Activated naive CD4-positive, alpha-beta T cell treated with anti-CD3 and anti-CD28 coated beads, Interleukin-2, amount 10 ng/mL, durations not matched to agents 7 days and 5 days (primary cell): ENCODE measurements at regions not wholly inside any gene's neighbourhood (a gene's known extent, or its start where the extent isn't known, plus 50 kb on each side); places are given as distances from the start of the nearest gene placed in this dataset.

Source experiments
- CTCF ChIA-PET: fragments of 350-600 bp; sonication (Branson Sonifier 250); formaldehyde crosslinking; loops from one replicate; lab custom pipeline; 2021; ENCODE audit warnings: antibody characterized with exemption; lab: Charles Lee
- DNase-seq: peaks from one replicate; pipeline ENCODE4 v3.0.0-alpha.2; 2020
- H3K27ac Mint-ChIP-seq: one replicate; pipeline ENCODE4 v1.8.0; 2021; ENCODE audit warnings: mild to moderate bottlenecking, moderate library complexity, mixed read lengths
- H3K27me3 Mint-ChIP-seq: one replicate; pipeline ENCODE4 v1.8.0; 2021; ENCODE audit warnings: mild to moderate bottlenecking, mixed read lengths
- H3K36me3 Mint-ChIP-seq: one replicate; pipeline ENCODE4 v1.8.0; 2021; ENCODE audit warnings: mixed read lengths
- H3K4me1 Mint-ChIP-seq: one replicate; pipeline ENCODE4 v1.8.0; 2021; ENCODE audit warnings: mixed read lengths
- H3K4me3 Mint-ChIP-seq: one replicate; pipeline ENCODE4 v1.8.0; 2021; ENCODE audit warnings: mild to moderate bottlenecking, moderate library complexity, mixed read lengths
- H3K9me3 Mint-ChIP-seq: one replicate; pipeline ENCODE4 v1.8.0; 2021; ENCODE audit warnings: mixed read lengths

DNA sequence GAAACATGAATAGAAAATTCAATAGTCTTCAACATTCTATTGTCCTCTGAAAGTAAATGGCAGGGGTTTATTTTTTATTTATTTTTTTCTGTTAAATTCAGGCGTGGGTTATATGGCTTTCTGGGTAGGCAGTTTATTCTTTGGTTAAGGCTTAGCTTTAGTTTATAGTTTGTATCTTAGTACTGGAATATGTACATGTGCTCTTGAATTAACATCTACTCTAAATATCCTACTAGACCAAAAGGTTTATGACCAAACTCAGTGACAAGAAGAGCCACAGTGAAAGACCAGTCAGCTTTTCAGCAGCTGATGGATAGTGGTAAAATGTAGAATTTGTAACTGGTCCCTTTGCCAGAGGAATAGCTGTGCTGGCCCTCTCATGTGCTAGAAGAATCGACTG is 62.0 kb upstream of the DAB2 start:
- Mint-ChIP-seq H3K4me1 (no peaks in the 10 kb centered on the region), H3K4me3 (no peak overlapping the region), H3K27ac (no peak overlapping the region), H3K36me3 (no peaks in the 10 kb centered on the region), H3K27me3 (no peaks in the 10 kb centered on the region), H3K9me3 (no peaks in the 10 kb centered on the region)
- DNase-seq, result no peak
- CTCF ChIA-PET, result no interaction called here

DNA sequence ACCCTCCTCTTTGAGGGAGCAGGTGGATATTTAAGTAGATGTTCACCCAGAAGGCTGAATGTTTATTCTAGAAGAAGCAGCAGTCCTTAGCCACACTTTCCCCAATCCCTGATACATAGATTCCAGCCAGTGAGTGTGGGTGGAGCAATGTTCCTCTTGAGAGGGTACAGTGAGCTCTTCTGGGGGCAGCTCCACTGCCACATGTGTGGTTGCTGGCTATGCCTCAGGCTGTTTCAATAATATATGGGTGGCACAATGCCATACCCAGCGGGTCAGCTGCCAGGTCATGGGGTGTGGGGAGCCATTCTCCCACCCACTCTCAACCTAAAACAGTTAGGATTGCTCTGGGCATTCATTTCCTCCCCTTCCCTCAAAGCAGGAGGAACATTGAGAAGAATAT is 61.6 kb upstream of the DAB2 start:
- CTCF ChIA-PET, result no interaction called here
- no peaks in the 10 kb centered on the region for H3K36me3 Mint-ChIP-seq

DNA sequence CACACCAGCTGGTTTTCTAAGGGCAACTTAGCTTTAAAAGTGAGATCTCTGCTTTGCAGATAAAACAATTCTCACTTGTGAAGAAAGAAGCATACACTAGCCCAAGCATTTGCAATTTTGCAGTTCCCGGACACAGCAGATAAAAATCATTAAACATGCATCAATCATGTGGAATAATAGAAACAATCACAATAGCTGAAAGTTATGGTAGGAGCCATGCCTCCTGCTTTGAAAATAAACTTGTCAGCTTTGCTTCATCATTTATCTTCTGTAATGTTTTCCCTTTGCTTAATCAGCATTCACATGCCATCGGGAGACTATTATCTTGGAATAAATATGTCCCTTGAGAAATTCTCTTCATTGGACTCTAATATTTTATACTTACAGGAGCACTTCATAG is 60.3 kb upstream of the DAB2 start:
- DNase-seq, result no peak
- Mint-ChIP-seq H3K27ac (no peak overlapping the region), H3K9me3 (no peaks in the 10 kb centered on the region), H3K4me1 (no peaks in the 10 kb centered on the region), H3K36me3 (no peaks in the 10 kb centered on the region), H3K27me3 (no peaks in the 10 kb centered on the region), H3K4me3 (no peak overlapping the region)
- CTCF ChIA-PET, result no interaction called here

More for the DNA sequence above, 61.6 kb upstream of the DAB2 start:
- Mint-ChIP-seq H3K27me3 (no peaks in the 10 kb centered on the region), H3K4me1 (no peaks in the 10 kb centered on the region), H3K4me3 (no peak overlapping the region), H3K9me3 (no peaks in the 10 kb centered on the region), H3K27ac (no peak overlapping the region)
- no peak for DNase-seq

DNA sequence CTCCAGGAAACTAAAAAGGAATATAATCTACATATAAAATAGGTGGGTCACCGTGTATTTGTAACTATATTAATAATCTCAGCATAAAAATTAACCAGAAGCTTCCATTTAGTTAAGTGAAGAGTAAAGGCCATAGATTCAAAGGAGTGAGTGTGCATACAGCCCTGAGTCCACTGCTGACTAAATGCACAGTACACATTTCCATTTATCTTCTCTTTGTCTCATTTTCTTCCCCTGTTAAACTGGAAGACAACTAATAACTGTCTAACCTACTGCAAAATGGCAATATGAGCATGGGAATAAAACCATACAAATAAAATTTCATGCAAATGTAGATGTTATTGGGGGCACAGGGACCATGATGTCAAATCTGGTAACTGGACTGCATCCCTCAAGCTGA is 59.9 kb upstream of the DAB2 start:
- CTCF ChIA-PET, result no interaction called here
- DNase-seq, result no peak
- no peak overlapping the region for H3K4me3 Mint-ChIP-seq
- no peaks in the 10 kb centered on the region for H3K4me1 Mint-ChIP-seq
- no peaks in the 10 kb centered on the region for H3K9me3 Mint-ChIP-seq
- H3K27ac Mint-ChIP-seq, result no peak overlapping the region
- no peaks in the 10 kb centered on the region for H3K27me3 Mint-ChIP-seq
- no peaks in the 10 kb centered on the region for H3K36me3 Mint-ChIP-seq

DNA sequence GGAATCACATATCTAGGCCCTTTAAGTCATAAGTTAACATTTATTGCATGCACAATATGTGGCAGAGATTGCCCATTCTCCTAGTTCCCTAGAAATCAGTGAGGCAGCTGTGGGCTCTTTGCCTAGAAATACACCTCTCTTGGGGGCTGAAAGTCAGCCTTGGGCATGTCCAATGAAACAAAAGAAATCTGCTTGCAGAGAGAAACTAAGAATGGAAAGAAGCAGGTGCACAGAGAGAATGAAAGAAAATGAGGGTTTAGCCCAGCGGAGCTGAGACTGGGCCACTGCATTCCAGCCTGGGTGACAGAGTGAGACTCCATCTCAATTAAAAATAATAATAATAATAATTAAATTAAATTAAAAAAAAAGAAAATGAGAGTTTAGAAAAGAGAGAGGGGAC is 57.3 kb upstream of the DAB2 start:
- Mint-ChIP-seq H3K27me3 (no peaks in the 10 kb centered on the region), H3K4me3 (no peak overlapping the region), H3K27ac (no peak overlapping the region), H3K36me3 (no peaks in the 10 kb centered on the region), H3K9me3 (no peaks in the 10 kb centered on the region), H3K4me1 (no peaks in the 10 kb centered on the region)
- CTCF ChIA-PET, result no interaction called here
- DNase-seq, result no peak

DNA sequence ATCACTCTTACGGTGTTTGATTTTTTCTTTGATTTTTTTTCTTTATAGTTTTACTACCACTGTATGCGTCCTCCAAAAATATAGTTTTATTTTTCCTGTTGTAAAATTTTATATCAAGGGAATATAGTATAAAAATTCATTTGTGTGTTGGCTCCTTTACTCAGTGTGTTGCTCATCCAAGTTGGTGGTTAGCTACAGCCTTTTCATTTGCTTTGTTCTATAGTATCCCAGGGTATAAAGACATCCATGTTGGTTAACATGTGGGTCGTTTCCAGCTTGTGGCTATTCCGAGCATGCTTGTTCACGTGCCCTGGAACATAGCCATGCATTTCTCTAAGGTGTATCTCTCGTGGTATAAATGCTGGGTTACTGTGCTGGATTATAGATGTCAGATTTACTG is 54.8 kb upstream of the DAB2 start:
- Mint-ChIP-seq H3K4me3 (no peak overlapping the region), H3K36me3 (no peaks in the 10 kb centered on the region), H3K27ac (no peak overlapping the region), H3K4me1 (no peaks in the 10 kb centered on the region), H3K9me3 (no peaks in the 10 kb centered on the region), H3K27me3 (peaks cover 4% of the 10 kb centered on the region)
- DNase-seq, result no peak
- CTCF ChIA-PET, result no interaction called here

DNA sequence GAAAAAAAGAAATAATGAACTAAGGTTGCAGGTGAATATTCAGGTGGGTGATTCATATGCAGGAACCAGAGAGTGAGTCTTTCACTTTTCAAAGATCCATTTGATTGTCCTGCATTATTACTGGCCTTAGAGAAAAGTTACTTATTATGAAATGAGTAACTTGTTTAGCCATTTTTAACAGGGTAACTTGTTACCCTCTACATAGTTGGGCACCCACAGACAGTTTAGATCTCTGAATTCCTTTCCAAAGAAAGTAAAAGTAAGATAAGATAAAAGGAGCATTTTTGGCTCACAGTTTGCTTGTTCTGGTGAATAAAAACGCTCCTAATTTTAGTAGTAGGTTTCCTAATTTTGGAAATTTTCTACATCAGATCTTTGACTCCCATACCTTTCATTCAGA is 54.1 kb upstream of the DAB2 start:
- no peaks in the 10 kb centered on the region for H3K36me3 Mint-ChIP-seq

DNA sequence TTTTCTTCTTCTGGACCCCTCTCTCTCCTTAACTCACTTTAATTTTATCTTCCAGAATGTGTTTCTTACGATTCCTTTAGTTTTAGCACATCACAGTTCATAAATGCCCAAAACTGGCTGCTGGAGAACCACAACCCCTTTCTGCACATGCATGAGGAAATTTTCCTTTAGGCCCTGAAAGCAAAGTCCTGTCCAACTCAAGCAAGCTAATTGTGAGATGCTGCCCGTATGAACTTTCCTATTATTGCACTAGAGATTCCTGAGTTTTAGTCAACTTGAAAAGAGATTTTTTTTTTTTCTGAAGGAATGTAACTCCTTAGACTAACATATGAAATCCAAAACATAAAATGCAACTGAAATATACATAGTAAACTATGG is 52.1 kb upstream of the DAB2 start:
- no peaks in the 10 kb centered on the region for H3K4me1 Mint-ChIP-seq
- no peak overlapping the region for H3K27ac Mint-ChIP-seq
- no peak for DNase-seq
- H3K4me3 Mint-ChIP-seq, result no peak overlapping the region
- H3K9me3 Mint-ChIP-seq, result no peaks in the 10 kb centered on the region
- H3K36me3 Mint-ChIP-seq, result no peaks in the 10 kb centered on the region
- H3K27me3 Mint-ChIP-seq, result peaks cover 4% of the 10 kb centered on the region
- CTCF ChIA-PET, result no interaction called here

More for the DNA sequence above, 54.1 kb upstream of the DAB2 start:
- Mint-ChIP-seq H3K4me3 (no peak overlapping the region), H3K27me3 (peaks cover 4% of the 10 kb centered on the region), H3K27ac (no peak overlapping the region), H3K9me3 (no peaks in the 10 kb centered on the region), H3K4me1 (no peaks in the 10 kb centered on the region)
- DNase-seq, result no peak
- CTCF ChIA-PET, result no interaction called here

DNA sequence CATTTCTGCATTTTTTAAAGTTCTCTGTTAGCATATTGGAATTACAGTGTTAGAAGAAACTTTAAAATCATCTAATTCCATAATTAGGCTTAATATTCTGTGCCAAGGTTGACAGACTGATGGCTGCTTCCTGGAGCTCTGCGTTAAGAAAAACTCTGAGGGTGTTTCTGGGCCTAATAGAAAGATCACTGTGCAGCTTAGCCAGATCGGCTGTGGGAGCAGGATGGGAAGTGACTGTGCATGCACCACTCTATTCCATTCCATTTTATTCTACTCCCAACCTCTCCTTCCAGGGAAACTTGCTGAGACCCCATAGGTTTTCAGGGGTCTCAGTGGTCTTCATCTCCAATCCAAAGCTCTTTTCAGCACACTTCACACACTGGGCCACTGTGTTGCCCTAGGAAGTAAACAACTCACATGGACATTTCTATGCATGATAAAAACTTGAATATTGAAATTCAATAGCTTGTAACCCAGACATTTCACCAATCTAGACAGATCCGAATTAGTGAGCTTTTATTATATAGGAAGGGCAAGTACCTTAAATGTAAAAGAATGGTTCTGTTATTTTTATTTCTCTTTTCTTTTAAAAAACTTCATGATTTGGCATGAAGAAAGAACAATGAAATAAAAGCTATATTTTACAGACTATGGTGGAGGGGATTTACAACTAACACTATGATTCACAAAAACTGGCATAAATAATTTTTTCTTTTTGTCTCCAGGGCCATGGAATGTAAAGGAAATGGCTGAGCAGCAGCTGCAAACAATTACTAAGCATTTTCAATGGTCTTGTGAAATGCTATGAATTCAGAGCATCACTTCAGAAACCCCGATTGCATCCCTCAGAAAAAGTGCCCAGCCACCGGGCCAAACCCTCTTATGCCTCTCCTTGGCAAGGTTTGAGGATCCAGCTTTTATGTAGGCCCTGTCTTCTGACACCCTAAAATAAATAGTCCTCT is 51.4 kb upstream of the DAB2 start:
- no peak overlapping the region for H3K27ac Mint-ChIP-seq
- CTCF ChIA-PET, result interaction anchor here (0.6 to 0.7 kb wide), 2 partner anchors 24 to 1037 kb away, joined by 3 read pairs; no protein-coding TSS in a partner anchor
- H3K27me3 Mint-ChIP-seq, result peaks cover 4% of the 10 kb centered on the region
- H3K9me3 Mint-ChIP-seq, result no peaks in the 10 kb centered on the region
- no peak overlapping the region for H3K4me3 Mint-ChIP-seq
- H3K4me1 Mint-ChIP-seq, result no peaks in the 10 kb centered on the region
- no peak for DNase-seq
- no peaks in the 10 kb centered on the region for H3K36me3 Mint-ChIP-seq

DNA sequence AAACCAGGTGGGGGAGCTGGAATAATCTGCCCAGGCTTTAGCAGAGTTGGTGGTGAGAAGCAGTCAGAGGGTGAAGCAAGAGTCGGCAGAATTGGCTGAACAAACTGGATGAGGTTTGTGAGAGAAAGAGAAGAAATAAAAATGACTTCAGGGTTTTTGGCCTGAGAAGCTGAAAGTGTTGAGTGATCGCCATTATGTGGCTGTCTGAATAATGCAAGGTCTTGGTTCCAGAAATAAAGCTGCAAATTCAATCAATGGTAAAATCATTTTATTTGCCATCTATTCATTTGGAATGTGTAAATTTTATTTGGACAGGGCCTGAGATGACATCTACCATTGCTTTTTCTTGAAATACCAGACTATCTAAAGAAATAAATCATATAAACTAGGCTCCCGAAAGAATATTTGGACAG is 50.4 kb upstream of the DAB2 start:
- no peaks in the 10 kb centered on the region for H3K9me3 Mint-ChIP-seq
- H3K4me1 Mint-ChIP-seq, result no peaks in the 10 kb centered on the region
- H3K36me3 Mint-ChIP-seq, result no peaks in the 10 kb centered on the region
- DNase-seq, result no peak
- no peak overlapping the region for H3K27ac Mint-ChIP-seq
- H3K27me3 Mint-ChIP-seq, result peaks cover 6% of the 10 kb centered on the region
- H3K4me3 Mint-ChIP-seq, result no peak overlapping the region
- CTCF ChIA-PET, result no interaction called here
